ENCODE measurements at regions not wholly inside any gene's neighbourhood (a gene's known extent, or its start where the extent isn't known, plus 50 kb on each side); places are given as distances from the start of the nearest gene placed in this dataset.

DNA sequence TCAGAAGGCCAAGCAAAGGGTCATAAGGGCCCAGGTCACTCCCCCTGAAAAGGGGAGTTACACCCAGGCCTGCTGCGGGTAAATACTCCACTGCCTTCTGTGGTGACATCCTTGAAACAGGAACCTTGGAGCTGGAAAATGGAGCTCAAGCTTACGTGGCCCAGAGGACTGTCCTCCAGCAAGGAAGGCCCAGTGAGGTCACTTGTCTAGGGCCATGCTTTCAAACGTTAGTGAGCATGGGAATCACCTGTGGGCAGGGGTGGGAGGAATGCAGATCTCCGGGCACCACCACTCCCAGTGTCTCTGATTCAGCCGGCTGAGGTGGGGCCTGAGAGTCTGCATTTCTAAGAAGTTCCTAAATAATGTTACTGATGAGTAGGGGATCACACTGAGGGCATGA lies 140.5 kb upstream of the CCND2 start:
- TF ChIP-seq POLR2AphosphoS5 (IDR thresholded peaks at IDR 0.05) = no peak
- no peak for TF ChIP-seq POLR2A (IDR thresholded peaks at IDR 0.05)
- TF ChIP-seq, protein P1, sequence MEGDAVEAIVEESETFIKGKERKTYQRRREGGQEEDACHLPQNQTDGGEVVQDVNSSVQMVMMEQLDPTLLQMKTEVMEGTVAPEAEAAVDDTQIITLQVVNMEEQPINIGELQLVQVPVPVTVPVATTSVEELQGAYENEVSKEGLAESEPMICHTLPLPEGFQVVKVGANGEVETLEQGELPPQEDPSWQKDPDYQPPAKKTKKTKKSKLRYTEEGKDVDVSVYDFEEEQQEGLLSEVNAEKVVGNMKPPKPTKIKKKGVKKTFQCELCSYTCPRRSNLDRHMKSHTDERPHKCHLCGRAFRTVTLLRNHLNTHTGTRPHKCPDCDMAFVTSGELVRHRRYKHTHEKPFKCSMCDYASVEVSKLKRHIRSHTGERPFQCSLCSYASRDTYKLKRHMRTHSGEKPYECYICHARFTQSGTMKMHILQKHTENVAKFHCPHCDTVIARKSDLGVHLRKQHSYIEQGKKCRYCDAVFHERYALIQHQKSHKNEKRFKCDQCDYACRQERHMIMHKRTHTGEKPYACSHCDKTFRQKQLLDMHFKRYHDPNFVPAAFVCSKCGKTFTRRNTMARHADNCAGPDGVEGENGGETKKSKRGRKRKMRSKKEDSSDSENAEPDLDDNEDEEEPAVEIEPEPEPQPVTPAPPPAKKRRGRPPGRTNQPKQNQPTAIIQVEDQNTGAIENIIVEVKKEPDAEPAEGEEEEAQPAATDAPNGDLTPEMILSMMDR (IDR thresholded peaks at IDR 0.05) = no peak
- H3K27ac ChIP-seq = no peak overlapping the region
- no peak overlapping the region for H3K4me3 ChIP-seq
- WGBS = 91% methylated on average over 5 of the region's 5 CpGs
- H3K9me3 ChIP-seq = no peaks in the 10 kb centered on the region
- no peaks in the 10 kb centered on the region for H3K4me1 ChIP-seq (replicated peaks)
- intact Hi-C loops (cut with DNase I) = no loop called here
- peaks cover 2% of the 10 kb centered on the region for H3K27me3 ChIP-seq (replicated peaks; ENCODE audit: insufficient read depth)
- no peaks in the 10 kb centered on the region for H3K36me3 ChIP-seq
- DNase-seq (ENCODE audit: low spot score) = no peak

DNA sequence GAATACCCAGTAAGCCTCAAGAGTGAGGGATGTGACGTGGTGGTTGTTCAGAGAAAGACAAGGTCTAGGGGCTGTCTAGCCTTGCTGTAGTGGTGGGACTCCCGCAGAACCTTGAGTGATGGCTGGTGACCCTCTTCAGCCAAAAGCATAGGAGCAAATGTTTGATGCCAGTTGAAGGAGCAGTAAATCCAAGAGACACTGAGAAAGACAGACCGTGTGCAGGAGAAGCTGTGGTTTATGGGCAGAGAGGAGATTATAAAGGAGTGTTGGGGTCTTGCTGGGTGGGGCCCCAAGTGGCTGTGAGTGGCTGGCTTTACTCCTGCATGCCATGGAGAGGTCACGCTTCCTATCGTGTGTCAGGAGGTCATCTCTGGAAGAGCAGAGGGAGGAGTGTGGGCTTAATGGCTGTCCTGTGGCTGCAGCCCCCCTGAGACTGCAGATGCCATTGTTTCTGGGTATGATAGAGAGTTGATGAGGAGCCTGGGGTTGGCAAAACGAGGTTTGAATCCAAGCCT lies 152.0 kb upstream of the CCND2 start:
- Histone ChIP-seq H3K4me3 (no peak overlapping the region), H3K27me3 (replicated peaks; ENCODE audit: insufficient read depth) (no peaks in the 10 kb centered on the region), H3K4me1 (replicated peaks) (no peaks in the 10 kb centered on the region), H3K27ac (no peak overlapping the region), H3K36me3 (no peaks in the 10 kb centered on the region), H3K9me3 (no peaks in the 10 kb centered on the region)
- WGBS = 58% methylated on average over 6 of the region's 6 CpGs
- TF ChIP-seq, protein P1 (IDR thresholded peaks at IDR 0.05) = no peak
- no peak for TF ChIP-seq POLR2AphosphoS5 (IDR thresholded peaks at IDR 0.05)
- TF ChIP-seq POLR2A (IDR thresholded peaks at IDR 0.05) = no peak
- DNase-seq (ENCODE audit: low spot score) = no peak
- intact Hi-C loops (cut with DNase I) = no loop called here

DNA sequence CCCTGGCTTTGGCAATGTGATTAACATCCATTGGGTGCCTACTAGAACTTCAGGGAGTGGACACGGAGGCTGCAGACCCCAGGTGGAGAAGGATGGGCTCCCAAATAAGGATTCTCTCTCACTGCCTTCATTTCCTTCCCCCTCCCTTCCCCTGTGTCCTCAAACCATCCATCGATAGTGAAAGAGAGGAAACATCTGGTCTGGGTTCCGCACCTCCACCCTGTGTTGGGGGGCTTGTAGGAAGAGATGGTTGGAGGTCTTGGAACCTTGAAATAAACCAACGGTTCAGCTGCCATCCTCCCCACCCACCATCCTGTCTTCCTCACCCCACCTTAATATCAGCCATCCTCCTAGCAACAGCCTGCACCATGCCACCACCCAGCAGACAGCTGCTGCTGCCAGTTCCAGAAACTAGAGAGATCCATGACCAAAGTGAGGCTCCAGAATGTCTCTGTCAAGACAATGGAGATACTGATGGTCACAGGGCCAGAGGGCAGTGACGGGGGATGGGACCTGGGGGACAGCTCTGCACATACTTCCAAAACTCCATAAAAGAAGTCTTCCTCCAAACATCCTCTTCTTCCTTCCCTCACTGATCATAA lies 153.1 kb upstream of the CCND2 start:
- no peaks in the 10 kb centered on the region for H3K36me3 ChIP-seq
- H3K9me3 ChIP-seq = no peaks in the 10 kb centered on the region
- DNase-seq (ENCODE audit: low spot score) = no peak
- H3K4me3 ChIP-seq = no peak overlapping the region
- no peak overlapping the region for H3K27ac ChIP-seq
- H3K27me3 ChIP-seq (replicated peaks; ENCODE audit: insufficient read depth) = peaks cover 4% of the 10 kb centered on the region
- TF ChIP-seq POLR2A (IDR thresholded peaks at IDR 0.05) = no peak
- no peak for TF ChIP-seq POLR2AphosphoS5 (IDR thresholded peaks at IDR 0.05)
- TF ChIP-seq, protein P1 (IDR thresholded peaks at IDR 0.05) = no peak
- intact Hi-C loops (cut with DNase I) = no loop called here
- H3K4me1 ChIP-seq (replicated peaks) = no peaks in the 10 kb centered on the region
- 79% methylated on average over 5 of the region's 5 CpGs for WGBS

DNA sequence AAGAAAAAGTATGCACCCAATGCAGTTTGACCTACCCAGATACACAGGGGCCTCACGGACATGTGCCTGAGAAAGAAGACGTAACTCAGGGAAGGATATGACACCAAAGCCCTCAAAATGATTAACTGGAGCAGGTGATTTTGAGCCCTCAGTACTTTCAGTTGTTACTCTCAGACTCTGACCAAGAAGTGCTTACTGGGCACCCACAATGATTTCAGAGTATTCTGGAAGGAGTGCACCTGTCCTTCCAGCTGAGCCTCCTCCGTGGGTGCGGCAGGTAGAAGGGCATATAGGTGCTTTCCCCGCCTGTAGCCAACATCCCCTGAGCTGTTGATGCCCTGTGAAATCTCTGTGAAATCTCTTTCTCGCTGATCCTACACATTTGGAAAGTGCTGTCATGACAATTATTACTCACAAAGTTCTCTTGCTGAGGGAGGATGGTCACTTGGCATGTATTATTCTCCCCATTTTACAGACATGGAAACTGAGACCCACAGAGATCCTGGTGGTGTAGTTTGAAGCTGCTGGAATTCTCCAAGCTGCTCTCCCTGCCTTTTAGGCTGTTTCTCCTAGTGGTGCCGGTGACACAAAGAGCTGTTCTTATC lies 154.3 kb upstream of the CCND2 start:
- Histone ChIP-seq H3K4me3 (no peak overlapping the region), H3K4me1 (replicated peaks) (no peaks in the 10 kb centered on the region), H3K27me3 (replicated peaks; ENCODE audit: insufficient read depth) (peaks cover 4% of the 10 kb centered on the region), H3K27ac (no peak overlapping the region), H3K9me3 (no peaks in the 10 kb centered on the region), H3K36me3 (no peaks in the 10 kb centered on the region)
- DNase-seq (ENCODE audit: low spot score) = no peak
- intact Hi-C loops (cut with DNase I) = no loop called here
- no peak for TF ChIP-seq POLR2AphosphoS5 (IDR thresholded peaks at IDR 0.05)
- TF ChIP-seq, protein P1 (IDR thresholded peaks at IDR 0.05) = no peak
- TF ChIP-seq POLR2A (IDR thresholded peaks at IDR 0.05) = no peak
- WGBS = 85% methylated on average over 7 of the region's 7 CpGs
